K562 (cell line): ENCODE measurements at regions not wholly inside any gene's neighbourhood (a gene's known extent, or its start where the extent isn't known, plus 50 kb on each side); places are given as distances from the start of the nearest gene placed in this dataset.

Experiments
- ATAC-seq: fragments of 200-7000 bp; cut with Tn5 transposase; 3 replicates; pipeline ENCODE4 v1.9.1; 2020; ENCODE audit warnings: moderate library complexity
- BruUV-seq: library from RNA; stranded (reverse); fragments of 400-500 nt; replicated peaks from 2 replicates; lab custom pipeline; 2021; lab: Mats Ljungman, UMichigan
- CTCF ChIA-PET: fragments of 300-600 bp; formaldehyde crosslinking; extraction: SDS; loops from one replicate; lab custom pipeline; 2021; ENCODE audit warnings: low intra/inter-chr PET ratio; lab: Yijun Ruan, JAX
- POLR2A ChIA-PET: fragments of 300-600, 350-650 bp; sonication (Branson Sonifier 250); formaldehyde crosslinking; extraction: SDS; loops from one replicate; lab custom pipeline; 2021; ENCODE audit warnings: antibody characterized with exemption, inconsistent platforms; lab: Yijun Ruan, JAX
- DNase-seq, 4 experiments: peaks; one replicate each; pipeline versions ENCODE4 v3.0.0 to v3.0.0-alpha.2; 2011 to 2018; ENCODE audit warnings: low spot score in 3 of 4, mixed read lengths in 3 of 4; ENCODE audit errors: extremely low read depth in 1 of 4
- FAIRE-seq: peaks from 2 replicates; lab custom pipeline; 2011; peaks lifted over from hg19 to GRCh38; lab: Jason Lieb, UNC
- H2AFZ ChIP-seq: 2 replicates; pipeline ENCODE4 v1.6.0; 2011; ENCODE audit warnings: low read depth, low read length, control low read depth, inconsistent platforms
- H3K27ac ChIP-seq: fragments of 200-600 bp; 3 replicates; pipeline ENCODE4 v1.8.0; 2011; ENCODE audit warnings: low read depth, mild to moderate bottlenecking, control low read depth, inconsistent platforms, low read length, moderate library complexity, mixed read lengths; ENCODE audit errors: extremely low read depth
- H3K27me3 ChIP-seq, 2 experiments: fragments of 300-600 bp in 1 of 2; 2 replicates in 1 of 2; 3 replicates in 1 of 2; pipeline versions ENCODE4 v1.6.0 to v1.8.0; 2011; ENCODE audit warnings: inconsistent platforms in 2 of 2, low read length in 2 of 2, mild to moderate bottlenecking in 1 of 2, mixed read lengths in 1 of 2, moderate library complexity in 1 of 2; ENCODE audit not compliant: control insufficient read depth in 2 of 2, insufficient read depth in 2 of 2
- H3K36me3 ChIP-seq: fragments of 300-600 bp; 3 replicates; pipeline ENCODE4 v1.8.0; 2011; ENCODE audit warnings: mild to moderate bottlenecking, low read length, inconsistent platforms; ENCODE audit not compliant: control insufficient read depth, insufficient read depth
- H3K4me1 ChIP-seq, 2 experiments: fragments of 200-600 bp in 1 of 2; replicated peaks in 1 of 2; 2 replicates in 1 of 2; 3 replicates in 1 of 2; pipeline versions ENCODE4 v1.5.1 to v1.8.0; 2011; ENCODE audit warnings: inconsistent platforms in 2 of 2, low read length in 2 of 2, mild to moderate bottlenecking in 1 of 2, mixed read lengths in 1 of 2, moderate library complexity in 1 of 2; ENCODE audit not compliant: control insufficient read depth in 2 of 2, insufficient read depth in 2 of 2
- H3K4me2 ChIP-seq: 2 replicates; pipeline ENCODE4 v1.6.1; 2011; ENCODE audit warnings: low read length, control low read depth, inconsistent platforms, mixed read lengths; ENCODE audit not compliant: insufficient read depth
- H3K4me3 ChIP-seq: fragments of 200-600 bp; sonication (generic), shearing (Covaris generic); 2 replicates; pipeline ENCODE4 v1.5.1; 2016; ENCODE audit warnings: control low read depth, inconsistent platforms
- H3K79me2 ChIP-seq: fragments of 200-600 bp; 3 replicates; pipeline ENCODE4 v1.8.0; 2011; ENCODE audit warnings: low read length, inconsistent platforms; ENCODE audit not compliant: control insufficient read depth, insufficient read depth
- H3K9ac ChIP-seq, 2 experiments: 2 replicates each; pipeline versions ENCODE4 v1.6.0 to v1.6.1; 2011; ENCODE audit warnings: low read depth in 2 of 2, low read length in 2 of 2, control low read depth in 1 of 2, inconsistent platforms in 1 of 2, mild to moderate bottlenecking in 1 of 2, mixed read lengths in 1 of 2; ENCODE audit not compliant: insufficient read depth in 1 of 2
- H3K9me1 ChIP-seq: one replicate; pipeline ENCODE4 v1.6.0; 2011; ENCODE audit warnings: inconsistent platforms, mild to moderate bottlenecking, low read length, moderate library complexity; ENCODE audit not compliant: control insufficient read depth, insufficient read depth
- H3K9me3 ChIP-seq: replicated peaks from 2 replicates; pipeline ENCODE4 v1.5.1; 2011; ENCODE audit warnings: low read depth, low read length, inconsistent platforms; ENCODE audit not compliant: control insufficient read depth, insufficient read depth
- H4K20me1 ChIP-seq: replicated peaks from 2 replicates; pipeline ENCODE4 v1.6.1; 2011; ENCODE audit warnings: low read length, inconsistent platforms, mixed read lengths; ENCODE audit not compliant: control insufficient read depth, insufficient read depth
- ESRRA ChIP-seq: fragments of 450-650 bp; IDR thresholded peaks from 2 replicates; pipeline ENCODE4 v1.6.1; 2014; ENCODE audit warnings: low read depth, mild to moderate bottlenecking, moderate library complexity, borderline replicate concordance
- FOSL1 ChIP-seq: fragments of 200-800 bp; sonication (Bioruptor generic); conservative IDR thresholded peaks from 2 replicates; pipeline ENCODE4 v1.6.1; 2016; ENCODE audit warnings: missing genetic modification characterization, missing compliant biosample characterization
- GABPB2 ChIP-seq: fragments of 250-450 bp; sonication (Bioruptor Pico); conservative IDR thresholded peaks from 2 replicates; pipeline ENCODE4 v1.5.1; 2021; ENCODE audit warnings: mild to moderate bottlenecking
- HNRNPK ChIP-seq: fragments of 200-400 bp; formaldehyde crosslinking; IDR thresholded peaks from one replicate; pipeline ENCODE4 v1.6.1; 2018; ENCODE audit warnings: mild to moderate bottlenecking, low read depth, low read length; ENCODE audit not compliant: poor library complexity, severe bottlenecking
- IFI16 ChIP-seq: fragments of 250-450 bp; sonication (Bioruptor Pico); IDR thresholded peaks from 2 replicates; pipeline ENCODE4 v2.1.2; 2022; ENCODE audit warnings: mild to moderate bottlenecking, inconsistent platforms
- KAT7 ChIP-seq: sonication (generic); formaldehyde crosslinking; IDR thresholded peaks from 2 replicates; pipeline ENCODE4 v1.8.0; 2022; ENCODE audit warnings: missing genetic modification reagents, mild to moderate bottlenecking, borderline replicate concordance
- KAT8 ChIP-seq: fragments of 450-650 bp; IDR thresholded peaks from 2 replicates; pipeline ENCODE4 v1.6.1; 2016; ENCODE audit warnings: low read depth, mild to moderate bottlenecking
- KHSRP ChIP-seq: fragments of 450-650 bp; IDR thresholded peaks from 2 replicates; pipeline ENCODE4 v1.6.1; 2017
- NCOA2 ChIP-seq, 2 experiments: fragments of 450-650 bp; IDR thresholded peaks; 2 replicates each; pipeline ENCODE4 v1.6.1; 2018; ENCODE audit warnings: mild to moderate bottlenecking in 2 of 2, moderate library complexity in 1 of 2; ENCODE audit not compliant: partially characterized antibody in 2 of 2
- NCOA6 ChIP-seq: fragments of 450-650 bp; IDR thresholded peaks from 2 replicates; pipeline ENCODE4 v1.6.1; 2017; ENCODE audit warnings: mild to moderate bottlenecking
- NFE2 ChIP-seq: IDR thresholded peaks from 2 replicates; pipeline ENCODE4 v1.6.1; 2014; ENCODE audit warnings: antibody characterized with exemption, low read depth
- POLR3A ChIP-seq: IDR thresholded peaks from 2 replicates; pipeline ENCODE4 v1.6.1; 2011; ENCODE audit warnings: borderline replicate concordance, mild to moderate bottlenecking, moderate library complexity; ENCODE audit not compliant: insufficient read length, insufficient read depth; ENCODE audit errors: extremely low read depth
- POLR3G ChIP-seq: IDR thresholded peaks from 2 replicates; pipeline ENCODE4 v1.6.1; 2011; ENCODE audit not compliant: insufficient read length, insufficient replicate concordance; ENCODE audit errors: extremely low read depth
- SETDB1 ChIP-seq: IDR thresholded peaks from one replicate; pipeline ENCODE4 v1.6.1; 2012; ENCODE audit warnings: low read length, control low read depth, inconsistent platforms
- SREBF2 ChIP-seq: sonication (generic); formaldehyde crosslinking; IDR thresholded peaks from 2 replicates; pipeline ENCODE4 v1.4.0; 2020; ENCODE audit warnings: mild to moderate bottlenecking, missing genetic modification reagents
- STAT5A ChIP-seq: IDR thresholded peaks from 2 replicates; pipeline ENCODE4 v1.6.1; 2012; ENCODE audit warnings: low read length, inconsistent platforms, borderline replicate concordance
- ZNF12 ChIP-seq: sonication (generic); formaldehyde crosslinking; IDR thresholded peaks from 2 replicates; pipeline ENCODE4 v1.4.0; 2020; ENCODE audit warnings: mild to moderate bottlenecking, missing genetic modification reagents
- ZNF766 ChIP-seq: fragments of 200-800 bp; sonication (Bioruptor generic); conservative IDR thresholded peaks from 2 replicates; pipeline ENCODE4 v1.6.1; 2016; ENCODE audit warnings: missing genetic modification characterization, missing compliant biosample characterization
- ZNF830 ChIP-seq: fragments of 250-450 bp; sonication (Bioruptor Pico); IDR thresholded peaks from 2 replicates; pipeline ENCODE4 v1.5.0; 2021; ENCODE audit warnings: mild to moderate bottlenecking
- in situ Hi-C: fragments of 300-500 bp; cut with MboI; formaldehyde crosslinking; loops from 4 replicates; pipeline ENCODE4 v1.15.0; 2018; ENCODE audit warnings: inconsistent platforms, mixed read lengths
- intact Hi-C: fragments of 100-400 bp; cut with micrococcal nuclease; formaldehyde crosslinking; loops from 2 replicates; pipeline ENCODE4 v1.14.2; 2022
- TF ChIP-seq, protein P1 (sequence below): fragments of 450-650 bp; IDR thresholded peaks from 2 replicates; pipeline ENCODE4 v1.6.1; 2017; ENCODE audit warnings: mild to moderate bottlenecking, moderate library complexity

DNA sequence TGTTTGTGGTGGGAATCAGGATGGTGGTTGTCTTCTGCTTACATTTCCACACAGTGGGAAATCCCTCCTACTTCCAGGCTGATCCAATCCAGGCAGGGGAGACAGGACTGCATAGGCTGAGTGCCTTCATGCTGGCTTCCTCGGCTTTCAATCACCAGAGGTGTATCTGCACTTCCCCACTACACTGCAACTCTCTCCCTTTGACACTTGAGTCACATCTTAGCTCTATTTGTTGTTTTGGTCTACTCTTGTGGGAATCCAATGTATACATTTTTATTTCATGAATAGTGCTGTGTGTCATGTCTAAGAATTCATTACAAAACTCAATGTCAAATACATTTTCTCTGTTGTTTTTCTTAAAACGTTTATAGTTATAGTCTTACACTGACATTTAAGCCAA, 735.6 kb downstream of the XPNPEP1 start (continued):
- TF ChIP-seq, protein P1, sequence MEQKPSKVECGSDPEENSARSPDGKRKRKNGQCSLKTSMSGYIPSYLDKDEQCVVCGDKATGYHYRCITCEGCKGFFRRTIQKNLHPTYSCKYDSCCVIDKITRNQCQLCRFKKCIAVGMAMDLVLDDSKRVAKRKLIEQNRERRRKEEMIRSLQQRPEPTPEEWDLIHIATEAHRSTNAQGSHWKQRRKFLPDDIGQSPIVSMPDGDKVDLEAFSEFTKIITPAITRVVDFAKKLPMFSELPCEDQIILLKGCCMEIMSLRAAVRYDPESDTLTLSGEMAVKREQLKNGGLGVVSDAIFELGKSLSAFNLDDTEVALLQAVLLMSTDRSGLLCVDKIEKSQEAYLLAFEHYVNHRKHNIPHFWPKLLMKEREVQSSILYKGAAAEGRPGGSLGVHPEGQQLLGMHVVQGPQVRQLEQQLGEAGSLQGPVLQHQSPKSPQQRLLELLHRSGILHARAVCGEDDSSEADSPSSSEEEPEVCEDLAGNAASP: no peak
- TF ChIP-seq POLR3G: no peak
- TF ChIP-seq KHSRP: no peak
- no peak for TF ChIP-seq GABPB2 (CRISPR knock-in tag)
- TF ChIP-seq ESRRA: no peak
- TF ChIP-seq ZNF766: no peak
- no peak for TF ChIP-seq SREBF2 (CRISPR knock-in tag)
- TF ChIP-seq KAT8: no peak
- no peak for TF ChIP-seq NCOA6

GRCh38 chr10:109183366-109183765, 739.9 kb downstream of the XPNPEP1 start:
- no peaks in the 10 kb centered on the region for H3K9me3 ChIP-seq
- no peaks in the 10 kb centered on the region for H3K36me3 ChIP-seq
- no peak overlapping the region for H3K4me2 ChIP-seq
- DNase-seq: no peak
- no peak overlapping the region for H3K27ac ChIP-seq
- no peak for FAIRE-seq
- no peak overlapping the region for H3K9ac ChIP-seq
- no peak overlapping the region for H3K4me3 ChIP-seq
- POLR2A ChIA-PET: no interaction called here
- H3K79me2 ChIP-seq: no peaks in the 10 kb centered on the region
- in situ Hi-C loops (no loop called here), intact Hi-C loops (no loop called here)
- no peaks in the 10 kb centered on the region for H3K27me3 ChIP-seq
- BruUV-seq: no TSS peak
- CTCF ChIA-PET: no interaction called here
- no peak for TF ChIP-seq ZNF12 (CRISPR knock-in tag)
- no peak for TF ChIP-seq ZNF830 (CRISPR knock-in tag)
- TF ChIP-seq POLR3A: no peak
- TF ChIP-seq NFE2: no peak
- no peak for TF ChIP-seq STAT5A
- TF ChIP-seq FOSL1 (tag): no peak
- TF ChIP-seq NCOA2 (IDR thresholded peaks at IDR 0.05; ENCODE audit: partially characterized antibody in 2 of 2): no peak
- TF ChIP-seq NCOA6: no peak
- TF ChIP-seq SETDB1: no peak
- no peak for TF ChIP-seq HNRNPK
- TF ChIP-seq KAT7 (CRISPR knock-in tag): no peak
- TF ChIP-seq IFI16: no peak
- H2AFZ ChIP-seq: no peak overlapping the region
- H3K4me1 ChIP-seq: no peaks in the 10 kb centered on the region
- H4K20me1 ChIP-seq: no peaks in the 10 kb centered on the region
- no peaks in the 10 kb centered on the region for H3K9me1 ChIP-seq
- no peak for ATAC-seq
